PC-3 (cell line): ENCODE measurements at regions not wholly inside any gene's neighbourhood (a gene's known extent, or its start where the extent isn't known, plus 50 kb on each side); places are given as distances from the start of the nearest gene placed in this dataset.
A peak's percentile ranks its signal among the peaks of the same experiment; 100 is the strongest.

Experiments
- ATAC-seq: fragments of 200-7000 bp; cut with Tn5 transposase; 2 replicates; pipeline ENCODE4 v1.9.1; 2020; ENCODE audit warnings: mild to moderate bottlenecking, moderate library complexity
- BruUV-seq: library from RNA; stranded (reverse); fragments of 400-500 nt; replicated peaks from 2 replicates; lab custom pipeline; 2021; lab: Mats Ljungman, UMichigan
- CTCF ChIA-PET: fragments of 300-600 bp; sonication (Branson Sonifier 250); formaldehyde crosslinking; loops from one replicate; lab custom pipeline; 2022; ENCODE audit warnings: antibody characterized with exemption; lab: Charles Lee
- POLR2A ChIA-PET: fragments of 300-600 bp; sonication (Branson Sonifier 250); formaldehyde crosslinking; loops from one replicate; lab custom pipeline; 2022; ENCODE audit warnings: antibody characterized with exemption; ENCODE audit not compliant: unreplicated experiment; lab: Charles Lee
- DNase-seq: peaks from one replicate; pipeline ENCODE4 v3.0.0-alpha.2; 2015
- H2AFZ ChIP-seq: fragments of 300-600 bp; sonication (generic); 2 replicates; pipeline ENCODE4 v1.6.0; 2016; ENCODE audit warnings: antibody characterized with exemption, low read length
- H3F3A ChIP-seq: fragments of 300-600 bp; sonication (generic); one replicate; pipeline ENCODE4 v1.6.0; 2017; ENCODE audit warnings: antibody characterized with exemption, low read length, control low read depth, mild to moderate bottlenecking; ENCODE audit not compliant: unreplicated experiment
- H3K27ac ChIP-seq: fragments of 300-600 bp; sonication (generic); 2 replicates; pipeline ENCODE4 v1.5.1; 2016; ENCODE audit warnings: mild to moderate bottlenecking, low read length
- H3K27me3 ChIP-seq: fragments of 300-600 bp; sonication (generic); 2 replicates; pipeline ENCODE4 v1.6.1; 2016; ENCODE audit warnings: low read length, mixed read lengths
- H3K36me3 ChIP-seq: fragments of 300-600 bp; sonication (generic); 2 replicates; pipeline ENCODE4 v1.6.1; 2016; ENCODE audit warnings: low read depth, mixed run types, low read length, mixed read lengths
- H3K4me1 ChIP-seq: fragments of 300-600 bp; sonication (generic); 2 replicates; pipeline ENCODE4 v1.5.1; 2016; ENCODE audit warnings: low read length; ENCODE audit not compliant: insufficient read depth
- H3K4me2 ChIP-seq: fragments of 300-600 bp; sonication (generic); 2 replicates; pipeline ENCODE4 v1.6.0; 2016; ENCODE audit warnings: low read length
- H3K4me3 ChIP-seq: fragments of 300-600 bp; sonication (generic); 2 replicates; pipeline ENCODE4 v1.5.1; 2016; ENCODE audit warnings: mild to moderate bottlenecking, low read length, mixed read lengths
- H3K79me2 ChIP-seq: fragments of 300-600 bp; sonication (generic); 2 replicates; pipeline ENCODE4 v1.6.1; 2017; ENCODE audit warnings: low read length, mixed read lengths
- H3K9ac ChIP-seq: fragments of 300-600 bp; sonication (generic); 2 replicates; pipeline ENCODE4 v1.6.0; 2016; ENCODE audit warnings: mild to moderate bottlenecking, low read length
- H3K9me2 ChIP-seq: fragments of 300-600 bp; sonication (generic); replicated peaks from 2 replicates; pipeline ENCODE4 v1.6.1; 2016; ENCODE audit warnings: mixed run types, low read length, mixed read lengths
- H3K9me3 ChIP-seq: fragments of 300-600 bp; sonication (generic); 2 replicates; pipeline ENCODE4 v1.6.1; 2016; ENCODE audit warnings: low read length, mixed read lengths
- H4K20me1 ChIP-seq: fragments of 300-600 bp; sonication (generic); 2 replicates; pipeline ENCODE4 v1.6.1; 2016; ENCODE audit warnings: low read length, mixed read lengths
- CTCF ChIP-seq: fragments of 300-600 bp; sonication (generic); conservative IDR thresholded peaks from 2 replicates; pipeline ENCODE4 v1.5.1; 2017; ENCODE audit warnings: antibody characterized with exemption, low read depth, mild to moderate bottlenecking, low read length
- EZH2 ChIP-seq: fragments of 300-600 bp; sonication (generic); IDR thresholded peaks from one replicate; pipeline ENCODE4 v1.6.1; 2017; ENCODE audit warnings: antibody characterized with exemption, mild to moderate bottlenecking, low read length; ENCODE audit not compliant: unreplicated experiment
- EZH2phosphoT487 ChIP-seq: fragments of 300-600 bp; sonication (generic); IDR thresholded peaks from 2 replicates; pipeline ENCODE4 v1.6.1; 2018; ENCODE audit warnings: mild to moderate bottlenecking, antibody characterized with exemption, low read length, borderline replicate concordance
- intact Hi-C: fragments of 100-400 bp; cut with micrococcal nuclease; formaldehyde crosslinking; loops from 2 replicates; pipeline ENCODE4 v1.9.0; 2023

GRCh38 chr2:16281451-16282335 is 341.3 kb downstream of the MYCN start:
- ChIA-PET POLR2A (no interaction called here), CTCF (no interaction called here)
- TF ChIP-seq EZH2phosphoT487, result no peak
- TF ChIP-seq CTCF, result peak; percentile 48
- no TSS peak for BruUV-seq
- Histone ChIP-seq H3K4me2 (no peak overlapping the region), H3K9ac (no peak overlapping the region), H3K27ac (no peak overlapping the region), H3K4me1 (no peaks in the 10 kb centered on the region), H3K79me2 (no peaks in the 10 kb centered on the region), H3K9me2 (no peaks in the 10 kb centered on the region), H3K36me3 (no peaks in the 10 kb centered on the region; the same call in 1 of the 2 replicates), H4K20me1 (no peaks in the 10 kb centered on the region), H2AFZ (no peak overlapping the region), H3K4me3 (no peak overlapping the region), H3F3A (no peaks in the 10 kb centered on the region), H3K27me3 (no peaks in the 10 kb centered on the region), H3K9me3 (no peaks in the 10 kb centered on the region)
- DNase-seq (peak; percentile 27), ATAC-seq (no peak)
- intact Hi-C loops, result no loop called here

GRCh38 chr2:16280081-16280480 is 339.7 kb downstream of the MYCN start:
- no peaks in the 10 kb centered on the region for H3K9me3 ChIP-seq
- DNase-seq (no peak), ATAC-seq (no peak)
- H3K9me2 ChIP-seq, result no peaks in the 10 kb centered on the region
- H3K9ac ChIP-seq, result no peak overlapping the region
- H4K20me1 ChIP-seq, result no peaks in the 10 kb centered on the region
- TF ChIP-seq EZH2, result no peak
- TF ChIP-seq EZH2phosphoT487, result no peak
- TF ChIP-seq CTCF, result no peak
- no peak overlapping the region for H3K27ac ChIP-seq
- no peak overlapping the region for H3K4me3 ChIP-seq
- POLR2A ChIA-PET, result no interaction called here
- no peaks in the 10 kb centered on the region for H3K4me1 ChIP-seq
- no peaks in the 10 kb centered on the region for H3K79me2 ChIP-seq
- no peak overlapping the region for H2AFZ ChIP-seq
- CTCF ChIA-PET, result no interaction called here
- H3K36me3 ChIP-seq, result no peaks in the 10 kb centered on the region; the same call in 1 of the 2 replicates
- intact Hi-C loops, result no loop called here
- H3F3A ChIP-seq, result no peaks in the 10 kb centered on the region
- BruUV-seq, result no TSS peak
- no peak overlapping the region for H3K4me2 ChIP-seq
- H3K27me3 ChIP-seq, result no peaks in the 10 kb centered on the region

- BruUV-seq, result no TSS peak
- no peaks in the 10 kb centered on the region; the same call in 1 of the 2 replicates for H3K36me3 ChIP-seq
- ChIA-PET CTCF (no interaction called here), POLR2A (no interaction called here)
- no peak overlapping the region for H3K9ac ChIP-seq
- no peaks in the 10 kb centered on the region for H3K9me2 ChIP-seq
- H4K20me1 ChIP-seq, result no peaks in the 10 kb centered on the region
- H3K79me2 ChIP-seq, result no peaks in the 10 kb centered on the region
- H3F3A ChIP-seq, result no peaks in the 10 kb centered on the region
- no peak for TF ChIP-seq EZH2
- TF ChIP-seq CTCF, result no peak
- TF ChIP-seq EZH2phosphoT487, result no peak
- ATAC-seq (no peak), DNase-seq (no peak)
- H3K27me3 ChIP-seq, result no peaks in the 10 kb centered on the region
- intact Hi-C loops, result no loop called here
- no peaks in the 10 kb centered on the region for H3K9me3 ChIP-seq
- H3K27ac ChIP-seq, result no peak overlapping the region
- no peak overlapping the region for H3K4me2 ChIP-seq
- H3K4me1 ChIP-seq, result no peaks in the 10 kb centered on the region
- no peak overlapping the region for H3K4me3 ChIP-seq
- H2AFZ ChIP-seq, result no peak overlapping the region
These were observed 339.3 kb downstream of the MYCN start for GRCh38 chr2:16279641-16280040.
